Endodermal cell (in vitro differentiated cells): ENCODE measurements at regions not wholly inside any gene's neighbourhood (a gene's known extent, or its start where the extent isn't known, plus 50 kb on each side); places are given as distances from the start of the nearest gene placed in this dataset.

Source experiments
- DNase-seq: peaks from one replicate; pipeline ENCODE4 v3.0.0-alpha.2; 2017
- H3K27ac ChIP-seq: 2 replicates; pipeline ENCODE4 v1.5.1; 2013; ENCODE audit warnings: mild to moderate bottlenecking, low read depth, low read length, moderate library complexity
- H3K27me3 ChIP-seq: 2 replicates; pipeline ENCODE4 v1.6.1; 2013; ENCODE audit warnings: mild to moderate bottlenecking, low read length, moderate library complexity; ENCODE audit not compliant: insufficient read depth, control insufficient read depth, poor library complexity, severe bottlenecking
- H3K36me3 ChIP-seq: 2 replicates; pipeline ENCODE4 v1.7.0; 2013; ENCODE audit warnings: mild to moderate bottlenecking, low read length, moderate library complexity; ENCODE audit not compliant: control insufficient read depth, insufficient read depth
- H3K4me1 ChIP-seq: one replicate; pipeline ENCODE4 v1.7.0; 2013; ENCODE audit warnings: low read length; ENCODE audit not compliant: control insufficient read depth, insufficient read depth
- H3K4me3 ChIP-seq: 2 replicates; pipeline ENCODE4 v1.5.1; 2013; ENCODE audit warnings: mild to moderate bottlenecking, low read length, moderate library complexity
- H3K9ac ChIP-seq: 2 replicates; pipeline ENCODE4 v1.6.1; 2013; ENCODE audit warnings: mild to moderate bottlenecking, low read length, moderate library complexity; ENCODE audit not compliant: poor library complexity, severe bottlenecking; ENCODE audit errors: extremely low read depth
- H3K9me3 ChIP-seq: 2 replicates; pipeline ENCODE4 v1.6.1; 2013; ENCODE audit warnings: mild to moderate bottlenecking, low read length, moderate library complexity; ENCODE audit not compliant: control insufficient read depth
- H3K27ac Mint-ChIP-seq: 2 replicates; pipeline ENCODE4 v1.8.0; 2020; ENCODE audit warnings: mixed read lengths
- H3K27me3 Mint-ChIP-seq: 2 replicates; pipeline ENCODE4 v1.8.0; 2021; ENCODE audit warnings: mild to moderate bottlenecking, mixed read lengths; ENCODE audit not compliant: insufficient read depth
- H3K36me3 Mint-ChIP-seq: 2 replicates; pipeline ENCODE4 v1.8.0; 2020; ENCODE audit warnings: low read depth, mixed read lengths
- H3K4me1 Mint-ChIP-seq: 2 replicates; pipeline ENCODE4 v1.8.0; 2020; ENCODE audit warnings: mixed read lengths
- H3K4me3 Mint-ChIP-seq: 2 replicates; pipeline ENCODE4 v1.8.0; 2020; ENCODE audit warnings: mild to moderate bottlenecking, moderate library complexity, mixed read lengths
- H3K9me3 Mint-ChIP-seq: 2 replicates; pipeline ENCODE4 v1.8.0; 2020; ENCODE audit warnings: mild to moderate bottlenecking, mixed read lengths
- WGBS, 2 experiments: methylation state at CpG; one replicate each; pipeline versions ENCODE4 v1.1.5 to v1.1.7; 2013; ENCODE audit warnings: missing lambda C conversion rate in 2 of 2, mixed read lengths in 1 of 2; ENCODE audit not compliant: insufficient coverage in 1 of 2, insufficient read length in 1 of 2; 5-methylcytosine and 5-hydroxymethylcytosine counted together
- TF ChIP-seq, protein P1 (sequence below): fragments of 200-600 bp; sonication (generic); conservative IDR thresholded peaks from 2 replicates; pipeline ENCODE4 v1.5.0; 2021; ENCODE audit warnings: antibody characterized with exemption, mild to moderate bottlenecking

DNA sequence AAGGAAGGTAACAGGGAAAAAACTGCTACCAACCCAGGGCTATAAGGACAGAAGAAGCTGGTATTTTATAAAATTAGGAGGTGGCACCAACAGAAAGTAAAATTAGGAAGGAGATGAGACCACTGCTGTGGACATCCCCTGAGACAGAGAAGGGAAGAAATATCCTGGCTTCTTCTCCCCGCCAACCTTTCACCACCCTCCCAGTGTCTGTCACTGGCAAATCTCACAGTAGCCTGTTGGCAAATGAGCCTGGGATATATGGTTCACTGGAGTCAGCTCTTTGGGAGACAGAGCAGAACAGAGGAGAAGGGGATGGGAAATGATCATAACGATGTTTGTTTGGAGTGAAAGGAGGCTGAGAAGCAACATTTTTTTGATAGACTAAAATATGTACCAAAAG, 190.9 kb upstream of the PACRGL start:
- Mint-ChIP-seq H3K27ac (no peak overlapping the region), H3K27me3 (no peaks in the 10 kb centered on the region), H3K36me3 (no peaks in the 10 kb centered on the region), H3K4me1 (no peaks in the 10 kb centered on the region), H3K9me3 (no peaks in the 10 kb centered on the region), H3K4me3 (no peak overlapping the region)
- TF ChIP-seq, protein P1, sequence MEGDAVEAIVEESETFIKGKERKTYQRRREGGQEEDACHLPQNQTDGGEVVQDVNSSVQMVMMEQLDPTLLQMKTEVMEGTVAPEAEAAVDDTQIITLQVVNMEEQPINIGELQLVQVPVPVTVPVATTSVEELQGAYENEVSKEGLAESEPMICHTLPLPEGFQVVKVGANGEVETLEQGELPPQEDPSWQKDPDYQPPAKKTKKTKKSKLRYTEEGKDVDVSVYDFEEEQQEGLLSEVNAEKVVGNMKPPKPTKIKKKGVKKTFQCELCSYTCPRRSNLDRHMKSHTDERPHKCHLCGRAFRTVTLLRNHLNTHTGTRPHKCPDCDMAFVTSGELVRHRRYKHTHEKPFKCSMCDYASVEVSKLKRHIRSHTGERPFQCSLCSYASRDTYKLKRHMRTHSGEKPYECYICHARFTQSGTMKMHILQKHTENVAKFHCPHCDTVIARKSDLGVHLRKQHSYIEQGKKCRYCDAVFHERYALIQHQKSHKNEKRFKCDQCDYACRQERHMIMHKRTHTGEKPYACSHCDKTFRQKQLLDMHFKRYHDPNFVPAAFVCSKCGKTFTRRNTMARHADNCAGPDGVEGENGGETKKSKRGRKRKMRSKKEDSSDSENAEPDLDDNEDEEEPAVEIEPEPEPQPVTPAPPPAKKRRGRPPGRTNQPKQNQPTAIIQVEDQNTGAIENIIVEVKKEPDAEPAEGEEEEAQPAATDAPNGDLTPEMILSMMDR = no peak
- Histone ChIP-seq H3K9me3 (no peaks in the 10 kb centered on the region), H3K36me3 (no peaks in the 10 kb centered on the region), H3K27me3 (no peaks in the 10 kb centered on the region), H3K4me3 (no peak overlapping the region), H3K9ac (no peak overlapping the region), H3K27ac (no peak overlapping the region), H3K4me1 (no peaks in the 10 kb centered on the region)
- DNase-seq = no peak
- 100% methylated on average over 2 of the region's 2 CpGs; no CpG with 5 or more reads in 1 of the 2 experiments for WGBS, 2 experiments

- Histone ChIP-seq H3K27ac (no peak overlapping the region), H3K27me3 (no peaks in the 10 kb centered on the region), H3K4me1 (no peaks in the 10 kb centered on the region), H3K36me3 (no peaks in the 10 kb centered on the region), H3K9me3 (no peaks in the 10 kb centered on the region), H3K9ac (no peak overlapping the region), H3K4me3 (no peak overlapping the region)
- H3K4me1 Mint-ChIP-seq = no peaks in the 10 kb centered on the region
- DNase-seq = no peak
- H3K4me3 Mint-ChIP-seq = no peak overlapping the region
- no peaks in the 10 kb centered on the region for H3K36me3 Mint-ChIP-seq
- WGBS, 2 experiments = 92 to 96% methylated on average over 5 to 7 of the region's 7 CpGs
- TF ChIP-seq, protein P1 = no peak
- no peaks in the 10 kb centered on the region for H3K27me3 Mint-ChIP-seq
- no peaks in the 10 kb centered on the region for H3K9me3 Mint-ChIP-seq
- H3K27ac Mint-ChIP-seq = no peak overlapping the region
These were observed 188.0 kb upstream of the PACRGL start for GRCh38 chr4:20512033-20512792.

- DNase-seq = no peak
- H3K9me3 ChIP-seq = no peaks in the 10 kb centered on the region
- Mint-ChIP-seq H3K4me3 (no peak overlapping the region), H3K36me3 (no peaks in the 10 kb centered on the region), H3K9me3 (no peaks in the 10 kb centered on the region), H3K4me1 (no peaks in the 10 kb centered on the region), H3K27me3 (no peaks in the 10 kb centered on the region), H3K27ac (no peak overlapping the region)
- H3K9ac ChIP-seq = no peak overlapping the region
- no peaks in the 10 kb centered on the region for H3K27me3 ChIP-seq
- no peak overlapping the region for H3K27ac ChIP-seq
- TF ChIP-seq, protein P1 = no peak
- H3K4me3 ChIP-seq = no peak overlapping the region
- no peaks in the 10 kb centered on the region for H3K4me1 ChIP-seq
- WGBS, 2 experiments = 87 to 94% methylated on average over 3 to 5 of the region's 5 CpGs
- H3K36me3 ChIP-seq = no peaks in the 10 kb centered on the region
These were observed 187.3 kb upstream of the PACRGL start for GRCh38 chr4:20512985-20513384.
